ENCODE measurements at regions not wholly inside any gene's neighbourhood (a gene's known extent, or its start where the extent isn't known, plus 50 kb on each side); places are given as distances from the start of the nearest gene placed in this dataset.
A peak's percentile ranks its signal among the peaks of the same experiment; 100 is the strongest.

GRCh38 chr2:212854771-212855170 is 296.6 kb downstream of the IKZF2 start:
- no peaks in the 10 kb centered on the region for H3K9me2 ChIP-seq
- no peak overlapping the region for H3K4me3 ChIP-seq (ENCODE audit: low read depth in 2 of 2, low read length in 1 of 2)
- no peak overlapping the region for H3K4me2 ChIP-seq
- TF ChIP-seq, protein P1, sequence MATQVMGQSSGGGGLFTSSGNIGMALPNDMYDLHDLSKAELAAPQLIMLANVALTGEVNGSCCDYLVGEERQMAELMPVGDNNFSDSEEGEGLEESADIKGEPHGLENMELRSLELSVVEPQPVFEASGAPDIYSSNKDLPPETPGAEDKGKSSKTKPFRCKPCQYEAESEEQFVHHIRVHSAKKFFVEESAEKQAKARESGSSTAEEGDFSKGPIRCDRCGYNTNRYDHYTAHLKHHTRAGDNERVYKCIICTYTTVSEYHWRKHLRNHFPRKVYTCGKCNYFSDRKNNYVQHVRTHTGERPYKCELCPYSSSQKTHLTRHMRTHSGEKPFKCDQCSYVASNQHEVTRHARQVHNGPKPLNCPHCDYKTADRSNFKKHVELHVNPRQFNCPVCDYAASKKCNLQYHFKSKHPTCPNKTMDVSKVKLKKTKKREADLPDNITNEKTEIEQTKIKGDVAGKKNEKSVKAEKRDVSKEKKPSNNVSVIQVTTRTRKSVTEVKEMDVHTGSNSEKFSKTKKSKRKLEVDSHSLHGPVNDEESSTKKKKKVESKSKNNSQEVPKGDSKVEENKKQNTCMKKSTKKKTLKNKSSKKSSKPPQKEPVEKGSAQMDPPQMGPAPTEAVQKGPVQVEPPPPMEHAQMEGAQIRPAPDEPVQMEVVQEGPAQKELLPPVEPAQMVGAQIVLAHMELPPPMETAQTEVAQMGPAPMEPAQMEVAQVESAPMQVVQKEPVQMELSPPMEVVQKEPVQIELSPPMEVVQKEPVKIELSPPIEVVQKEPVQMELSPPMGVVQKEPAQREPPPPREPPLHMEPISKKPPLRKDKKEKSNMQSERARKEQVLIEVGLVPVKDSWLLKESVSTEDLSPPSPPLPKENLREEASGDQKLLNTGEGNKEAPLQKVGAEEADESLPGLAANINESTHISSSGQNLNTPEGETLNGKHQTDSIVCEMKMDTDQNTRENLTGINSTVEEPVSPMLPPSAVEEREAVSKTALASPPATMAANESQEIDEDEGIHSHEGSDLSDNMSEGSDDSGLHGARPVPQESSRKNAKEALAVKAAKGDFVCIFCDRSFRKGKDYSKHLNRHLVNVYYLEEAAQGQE (IDR thresholded peaks at IDR 0.05; ENCODE audit: low read depth, low read length) = no peak
- TF ChIP-seq FOXJ3 (CRISPR knock-in tag; IDR thresholded peaks at IDR 0.05) (no peak), NFIC (IDR thresholded peaks at IDR 0.05; ENCODE audit: borderline replicate concordance) (no peak), RAD21 (IDR thresholded peaks at IDR 0.05; ENCODE audit: low read length) (no peak), RCOR1 (IDR thresholded peaks at IDR 0.05; ENCODE audit: low read length) (no peak), EP300 (IDR thresholded peaks at IDR 0.05; ENCODE audit: borderline replicate concordance in 1 of 2, low read depth in 1 of 2, low read length in 1 of 2) (no peak)
- TF ChIP-seq, protein P2, sequence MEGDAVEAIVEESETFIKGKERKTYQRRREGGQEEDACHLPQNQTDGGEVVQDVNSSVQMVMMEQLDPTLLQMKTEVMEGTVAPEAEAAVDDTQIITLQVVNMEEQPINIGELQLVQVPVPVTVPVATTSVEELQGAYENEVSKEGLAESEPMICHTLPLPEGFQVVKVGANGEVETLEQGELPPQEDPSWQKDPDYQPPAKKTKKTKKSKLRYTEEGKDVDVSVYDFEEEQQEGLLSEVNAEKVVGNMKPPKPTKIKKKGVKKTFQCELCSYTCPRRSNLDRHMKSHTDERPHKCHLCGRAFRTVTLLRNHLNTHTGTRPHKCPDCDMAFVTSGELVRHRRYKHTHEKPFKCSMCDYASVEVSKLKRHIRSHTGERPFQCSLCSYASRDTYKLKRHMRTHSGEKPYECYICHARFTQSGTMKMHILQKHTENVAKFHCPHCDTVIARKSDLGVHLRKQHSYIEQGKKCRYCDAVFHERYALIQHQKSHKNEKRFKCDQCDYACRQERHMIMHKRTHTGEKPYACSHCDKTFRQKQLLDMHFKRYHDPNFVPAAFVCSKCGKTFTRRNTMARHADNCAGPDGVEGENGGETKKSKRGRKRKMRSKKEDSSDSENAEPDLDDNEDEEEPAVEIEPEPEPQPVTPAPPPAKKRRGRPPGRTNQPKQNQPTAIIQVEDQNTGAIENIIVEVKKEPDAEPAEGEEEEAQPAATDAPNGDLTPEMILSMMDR (IDR thresholded peaks at IDR 0.05) = no peak
- POLR2A ChIA-PET = no interaction called here
- H3K27me3 ChIP-seq (ENCODE audit: insufficient read depth) = no peaks in the 10 kb centered on the region
- 56% methylated on average over 4 of the region's 4 CpGs for WGBS (ENCODE audit: low lambda C conversion rate)
- no peak overlapping the region for H3K9ac ChIP-seq
- CTCF ChIA-PET = interaction anchor here (0.8 kb wide), 1 partner anchor 37 kb away, joined by 3 read pairs; no protein-coding TSS in a partner anchor
- no peak overlapping the region for H2AFZ ChIP-seq (ENCODE audit: low read depth)
- no peaks in the 10 kb centered on the region for H3F3A ChIP-seq (replicated peaks; ENCODE audit: insufficient read depth)
- no peaks in the 10 kb centered on the region for H3K36me3 ChIP-seq (replicated peaks in 1 of 2; ENCODE audit: control insufficient read depth in 1 of 2, insufficient read depth in 2 of 2, low read length in 1 of 2)
- H3K79me2 ChIP-seq (ENCODE audit: insufficient read depth) = no peaks in the 10 kb centered on the region
- no peak for DNase-seq
- no peaks in the 10 kb centered on the region for H3K9me3 ChIP-seq
- no peak overlapping the region for H3K27ac ChIP-seq (ENCODE audit: low read depth in 2 of 2, low read length in 1 of 2)
- H4K20me1 ChIP-seq (ENCODE audit: insufficient read depth) = no peaks in the 10 kb centered on the region
- peaks cover 0 to 7% of the 10 kb centered on the region in 2 experiments; a peak in 1 of 4 replicates for H3K4me1 ChIP-seq (ENCODE audit: control insufficient read depth in 1 of 2, insufficient read depth in 2 of 2, low read depth in 1 of 2, low read length in 1 of 2)

DNA sequence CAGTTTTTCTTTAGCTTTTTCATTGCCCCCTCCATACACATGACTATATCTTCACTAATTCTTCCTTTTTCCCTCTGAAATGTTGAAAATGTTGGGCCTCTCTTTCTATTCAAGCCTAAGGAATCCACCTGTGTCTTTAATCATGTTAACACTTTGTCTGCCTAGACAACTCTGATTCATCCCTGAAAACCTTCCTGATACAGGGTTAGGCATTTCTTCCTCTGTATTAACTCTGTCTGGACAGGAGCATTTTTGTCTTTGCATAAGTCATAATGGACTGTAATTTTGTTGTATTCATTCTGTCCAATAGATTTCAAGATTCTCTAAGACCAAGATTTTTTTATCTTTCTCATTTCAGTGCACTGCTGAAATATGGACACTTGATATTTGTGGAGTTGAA is 297.3 kb downstream of the IKZF2 start:
- Histone ChIP-seq H3K27me3 (ENCODE audit: insufficient read depth) (no peaks in the 10 kb centered on the region), H3K4me2 (no peak overlapping the region), H3K79me2 (ENCODE audit: insufficient read depth) (no peaks in the 10 kb centered on the region), H3K27ac (ENCODE audit: low read depth in 2 of 2, low read length in 1 of 2) (no peak overlapping the region), H3K9me3 (no peaks in the 10 kb centered on the region), H3K9ac (no peak overlapping the region), H3K4me1 (ENCODE audit: control insufficient read depth in 1 of 2, insufficient read depth in 2 of 2, low read depth in 1 of 2, low read length in 1 of 2) (peaks cover 0 to 7% of the 10 kb centered on the region in 2 experiments; a peak in 1 of 4 replicates), H3F3A (replicated peaks; ENCODE audit: insufficient read depth) (no peaks in the 10 kb centered on the region), H3K4me3 (ENCODE audit: low read depth in 2 of 2, low read length in 1 of 2) (no peak overlapping the region), H3K9me2 (no peaks in the 10 kb centered on the region), H3K36me3 (replicated peaks in 1 of 2; ENCODE audit: control insufficient read depth in 1 of 2, insufficient read depth in 2 of 2, low read length in 1 of 2) (no peaks in the 10 kb centered on the region), H4K20me1 (ENCODE audit: insufficient read depth) (no peaks in the 10 kb centered on the region), H2AFZ (ENCODE audit: low read depth) (no peak overlapping the region)
- ChIA-PET CTCF (interaction anchor here (1.2 kb wide), 2 partner anchors 77 to 94 kb away, joined by 3 to 4 read pairs; no protein-coding TSS in a partner anchor), POLR2A (no interaction called here)
- 0 out of 2 replicates have a peak, but pooled peaks have one; percentile 21 for TF ChIP-seq TCF12 (IDR thresholded peaks at IDR 0.05)
- 0 out of 2 replicates have a peak, but pooled peaks have one; percentile 6 for TF ChIP-seq PBX3 (IDR thresholded peaks at IDR 0.05)
- TF ChIP-seq, protein P1 (IDR thresholded peaks at IDR 0.05; ENCODE audit: low read depth, low read length) = no peak
- TF ChIP-seq IRF3 (IDR thresholded peaks at IDR 0.05; ENCODE audit: low read depth, low read length) = no peak
- no peak for DNase-seq
